Tibial artery (tissue), 4 donors: ENCODE measurements at regions not wholly inside any gene's neighbourhood (a gene's known extent, or its start where the extent isn't known, plus 50 kb on each side); places are given as distances from the start of the nearest gene placed in this dataset.

Experiments
- DNase-seq, 2 donors: peaks; one replicate each; pipeline ENCODE4 v3.0.0-alpha.2; 2019
- H3K27ac ChIP-seq, 2 donors: fragments of 200-600 bp; sonication (generic) in 1 of 2; 1 replicate in 1 of 2; 2 replicates in 1 of 2; pipeline ENCODE4 v1.5.1; 2018 to 2019; ENCODE audit warnings: mild to moderate bottlenecking in 1 of 2
- H3K27me3 ChIP-seq, 2 donors: fragments of 200-600 bp; sonication (generic) in 1 of 2; one replicate each; pipeline versions ENCODE4 v1.5.1 to v1.6.0; 2016 to 2019
- H3K36me3 ChIP-seq, 3 donors: fragments of 200-600 bp; sonication (generic) in 2 of 3; one replicate each; pipeline ENCODE4 v1.5.1; 2016 to 2019; ENCODE audit warnings: mild to moderate bottlenecking in 2 of 3
- H3K4me1 ChIP-seq, 4 donors: fragments of 200-600 bp; sonication (generic) in 2 of 4; 1 replicate in 3 of 4; 2 replicates in 1 of 4; pipeline ENCODE4 v1.5.1; 2016 to 2019
- H3K4me3 ChIP-seq, 2 donors: fragments of 200-600 bp; sonication (generic) in 1 of 2; 1 replicate in 1 of 2; 2 replicates in 1 of 2; pipeline ENCODE4 v1.5.1; 2018 to 2019; ENCODE audit warnings: mild to moderate bottlenecking in 2 of 2
- H3K9me3 ChIP-seq, 3 donors: fragments of 200-600 bp; sonication (generic) in 1 of 3; one replicate each; pipeline ENCODE4 v1.5.1; 2016 to 2019
- CTCF ChIP-seq, 2 experiments: fragments of 200-600 bp in 1 of 2; fragments of 450-650 bp in 1 of 2; IDR thresholded peaks; one replicate each; pipeline ENCODE4 v1.5.1; 2017 to 2019; ENCODE audit warnings: antibody characterized with exemption in 2 of 2, mild to moderate bottlenecking in 1 of 2, moderate library complexity in 1 of 2
- intact Hi-C: fragments of 100-400 bp; cut with DNase I; formaldehyde crosslinking; loops from one replicate; pipeline ENCODE4 v1.15.0; 2023; ENCODE audit warnings: low total_unique reads

- Histone ChIP-seq H3K4me3 (no peak overlapping the region), H3K27me3 (no peaks in the 10 kb centered on the region), H3K27ac (no peak overlapping the region), H3K36me3 (no peaks in the 10 kb centered on the region), H3K4me1 (peaks cover 0 to 18% (median 4%) of the 10 kb centered on the region in 4 donors), H3K9me3 (no peaks in the 10 kb centered on the region)
- intact Hi-C loops = no loop called here
- DNase-seq = no peak
- no peak for TF ChIP-seq CTCF (IDR thresholded peaks at IDR 0.05)
Measured at GRCh38 chr2:134074619-134075018, 179.3 kb upstream of the MGAT5 start.

- no peaks in the 10 kb centered on the region for H3K9me3 ChIP-seq
- DNase-seq = no peak
- intact Hi-C loops = no loop called here
- H3K4me1 ChIP-seq = peaks cover 0 to 18% (median 4%) of the 10 kb centered on the region in 4 donors
- H3K4me3 ChIP-seq = no peak overlapping the region
- no peak for TF ChIP-seq CTCF (IDR thresholded peaks at IDR 0.05)
- no peaks in the 10 kb centered on the region for H3K27me3 ChIP-seq
- H3K36me3 ChIP-seq = no peaks in the 10 kb centered on the region
- no peak overlapping the region for H3K27ac ChIP-seq
Measured at GRCh38 chr2:134075204-134075603, 178.7 kb upstream of the MGAT5 start.

- no peak for DNase-seq
- TF ChIP-seq CTCF (IDR thresholded peaks at IDR 0.05) = no peak
- Histone ChIP-seq H3K36me3 (no peaks in the 10 kb centered on the region), H3K4me3 (no peak overlapping the region), H3K27me3 (no peaks in the 10 kb centered on the region), H3K27ac (no peak overlapping the region), H3K9me3 (no peaks in the 10 kb centered on the region), H3K4me1 (peaks cover 0 to 1% (median under 1%) of the 10 kb centered on the region in 4 donors)
- intact Hi-C loops = no loop called here
Measured at GRCh38 chr2:134078354-134078753, 175.5 kb upstream of the MGAT5 start.

- intact Hi-C loops = no loop called here
- no peaks in the 10 kb centered on the region for H3K9me3 ChIP-seq
- H3K36me3 ChIP-seq = no peaks in the 10 kb centered on the region
- DNase-seq = no peak
- no peaks in the 10 kb centered on the region for H3K27me3 ChIP-seq
- TF ChIP-seq CTCF (IDR thresholded peaks at IDR 0.05) = no peak
- H3K4me3 ChIP-seq = no peak overlapping the region
- H3K27ac ChIP-seq = no peak overlapping the region
- H3K4me1 ChIP-seq = no peaks in the 10 kb centered on the region
Measured at GRCh38 chr2:134079373-134079772, 174.5 kb upstream of the MGAT5 start.

GRCh38 chr2:134080386-134081089, 173.3 kb upstream of the MGAT5 start:
- no peak for DNase-seq

More at GRCh38 chr2:134080386-134081089, 173.3 kb upstream of the MGAT5 start:
- H3K4me3 ChIP-seq = no peak overlapping the region
- H3K36me3 ChIP-seq = no peaks in the 10 kb centered on the region
- no peak for TF ChIP-seq CTCF (IDR thresholded peaks at IDR 0.05)
- no peaks in the 10 kb centered on the region for H3K9me3 ChIP-seq
- H3K4me1 ChIP-seq = no peaks in the 10 kb centered on the region
- intact Hi-C loops = no loop called here
- H3K27me3 ChIP-seq = no peaks in the 10 kb centered on the region
- no peak overlapping the region for H3K27ac ChIP-seq
